ENCODE measurements at regions not wholly inside any gene's neighbourhood (a gene's known extent, or its start where the extent isn't known, plus 50 kb on each side); places are given as distances from the start of the nearest gene placed in this dataset.
"Not testable (repeated sequence)": the region's sequence is repeated elsewhere in the genome, so short reads cannot be mapped to it uniquely, and the experiment has no call there.

GRCh38 chr13:89402211-89402610, 1731.0 kb downstream of the SLITRK5 start:
- DNase-seq (ENCODE audit: low read depth in 1 of 2, low spot score in 1 of 2) = peak in 1 of 2 experiments; percentile 5
- TF ChIP-seq NPAS2 (CRISPR knock-in tag; IDR thresholded peaks at IDR 0.05; ENCODE audit: borderline replicate concordance) = no peak
- Histone ChIP-seq H3K4me2 (no peak overlapping the region), H3K27ac (peak overlapping the region; percentile 82 to 93), H3K9me3 (peaks cover 16% of the 10 kb centered on the region; the same call in 1 of the 3 replicates), H3K4me3 (no peak overlapping the region), H3K4me1 (peaks cover 15% of the 10 kb centered on the region)
- CTCF ChIA-PET = no interaction called here
- POLR2A ChIA-PET = no interaction called here
- WGBS (ENCODE audit: missing lambda C conversion rate) = 100% methylated on average over 1 of the region's 1 CpG
- FAIRE-seq = no peak
- ATAC-seq = no peak

GRCh38 chr13:89406096-89406495, 1734.9 kb downstream of the SLITRK5 start:
- WGBS (ENCODE audit: missing lambda C conversion rate) = 81% methylated on average over 6 of the region's 6 CpGs
- H3K4me2 ChIP-seq; CTCF ChIA-PET; ATAC-seq; H3K4me1 ChIP-seq; DNase-seq (ENCODE audit: low read depth in 1 of 2, low spot score in 1 of 2); FAIRE-seq; H3K9me3 ChIP-seq; H3K4me3 ChIP-seq; POLR2A ChIA-PET; H3K27ac ChIP-seq: not testable (repeated sequence)

GRCh38 chr13:89407357-89407756, 1736.2 kb downstream of the SLITRK5 start:
- FAIRE-seq = no peak
- no peaks in the 10 kb centered on the region for H3K4me1 ChIP-seq
- WGBS (ENCODE audit: missing lambda C conversion rate) = 77% methylated on average over 4 of the region's 4 CpGs
- H3K27ac ChIP-seq = no peak overlapping the region
- CTCF ChIA-PET = no interaction called here
- POLR2A ChIA-PET = no interaction called here
- H3K4me2 ChIP-seq = no peak overlapping the region
- no peak for DNase-seq (ENCODE audit: low read depth in 1 of 2, low spot score in 1 of 2)
- H3K4me3 ChIP-seq = no peak overlapping the region
- no peak for ATAC-seq
- 0 out of 3 replicates have a peak, but pooled peaks cover 1% of the 10 kb centered on the region for H3K9me3 ChIP-seq
- no peak for TF ChIP-seq HDAC2 (IDR thresholded peaks at IDR 0.05)
- TF ChIP-seq NFE2L2 (conservative IDR thresholded peaks at IDR 0.05; ENCODE audit: low read length) = no peak
- no peak for TF ChIP-seq RAD21 (conservative IDR thresholded peaks at IDR 0.05 in 1 of 2, IDR thresholded peaks at IDR 0.05 in 1 of 2)
- TF ChIP-seq FOXS1 (CRISPR knock-in tag; IDR thresholded peaks at IDR 0.05) = no peak
- TF ChIP-seq HOXB5 (CRISPR knock-in tag; IDR thresholded peaks at IDR 0.05) = no peak
- no peak for TF ChIP-seq CHD4 (IDR thresholded peaks at IDR 0.05; ENCODE audit: borderline replicate concordance)
- no peak for TF ChIP-seq EHMT2 (IDR thresholded peaks at IDR 0.05; ENCODE audit: low read depth)
- TF ChIP-seq RFX5 (IDR thresholded peaks at IDR 0.05) = no peak
- TF ChIP-seq FOSB (CRISPR knock-in tag; IDR thresholded peaks at IDR 0.05) = no peak
- TF ChIP-seq TFCP2L1 (CRISPR knock-in tag; IDR thresholded peaks at IDR 0.05) = no peak

- ATAC-seq = no peak
- DNase-seq (ENCODE audit: low read depth in 1 of 2, low spot score in 1 of 2) = no peak
- Histone ChIP-seq H3K9me3 (no peaks in the 10 kb centered on the region), H3K4me2 (peak overlapping the region; percentile 22; the same call in 1 of the 3 replicates), H3K27ac (no peak overlapping the region), H3K4me1 (no peaks in the 10 kb centered on the region), H3K4me3 (no peak overlapping the region)
- WGBS (ENCODE audit: missing lambda C conversion rate) = 34% methylated on average over 2 of the region's 2 CpGs
- no peak for FAIRE-seq
- CTCF ChIA-PET = no interaction called here
- POLR2A ChIA-PET = no interaction called here
- TF ChIP-seq CBX8 (IDR thresholded peaks at IDR 0.05) (no peak), E2F6 (IDR thresholded peaks at IDR 0.05; ENCODE audit: borderline replicate concordance, low read depth) (no peak), CEBPB (IDR thresholded peaks at IDR 0.05) (no peak), ZNF302 (CRISPR knock-in tag; IDR thresholded peaks at IDR 0.05) (no peak), HES2 (IDR thresholded peaks at IDR 0.05) (no peak), RCOR1 (IDR thresholded peaks at IDR 0.05; ENCODE audit: low read depth, low read length) (no peak), BCL3 (IDR thresholded peaks at IDR 0.05) (no peak), JUNB (IDR thresholded peaks at IDR 0.05) (no peak), POLR2A (IDR thresholded peaks at IDR 0.05; ENCODE audit: low read length) (no peak), KDM1A (IDR thresholded peaks at IDR 0.05; ENCODE audit: low read depth) (no peak), NFE2L2 (conservative IDR thresholded peaks at IDR 0.05; ENCODE audit: low read length) (no peak), HMGXB4 (CRISPR knock-in tag; IDR thresholded peaks at IDR 0.05; ENCODE audit: borderline replicate concordance) (no peak), PBX3 (IDR thresholded peaks at IDR 0.05) (no peak), ELK1 (IDR thresholded peaks at IDR 0.05; ENCODE audit: low read depth, low read length) (no peak), ZFP36 (IDR thresholded peaks at IDR 0.05; ENCODE audit: borderline replicate concordance, partially characterized antibody) (no peak)
Observed at GRCh38 chr13:89432997-89433396, 1761.8 kb downstream of the SLITRK5 start.
